Cardiac fibroblast (primary cell): ENCODE measurements at regions not wholly inside any gene's neighbourhood (a gene's known extent, or its start where the extent isn't known, plus 50 kb on each side); places are given as distances from the start of the nearest gene placed in this dataset.

Source experiments
- DNase-seq, 2 donors: peaks; one replicate each; pipeline versions ENCODE4 v3.0.0 to v3.0.0-alpha.2; 2010; ENCODE audit warnings: low read depth in 2 of 2
- H3K4me3 ChIP-seq, 2 donors: replicated peaks in 1 of 2; 1 replicate in 1 of 2; 2 replicates in 1 of 2; pipeline ENCODE4 v1.5.1; 2011; ENCODE audit warnings: low read depth in 2 of 2, low read length in 2 of 2, mild to moderate bottlenecking in 2 of 2, moderate library complexity in 1 of 2
- TF ChIP-seq, protein P1 (sequence below): IDR thresholded peaks from one replicate; pipeline ENCODE4 v1.5.1; 2011; ENCODE audit warnings: low read depth, mild to moderate bottlenecking, low read length, inconsistent platforms

DNA sequence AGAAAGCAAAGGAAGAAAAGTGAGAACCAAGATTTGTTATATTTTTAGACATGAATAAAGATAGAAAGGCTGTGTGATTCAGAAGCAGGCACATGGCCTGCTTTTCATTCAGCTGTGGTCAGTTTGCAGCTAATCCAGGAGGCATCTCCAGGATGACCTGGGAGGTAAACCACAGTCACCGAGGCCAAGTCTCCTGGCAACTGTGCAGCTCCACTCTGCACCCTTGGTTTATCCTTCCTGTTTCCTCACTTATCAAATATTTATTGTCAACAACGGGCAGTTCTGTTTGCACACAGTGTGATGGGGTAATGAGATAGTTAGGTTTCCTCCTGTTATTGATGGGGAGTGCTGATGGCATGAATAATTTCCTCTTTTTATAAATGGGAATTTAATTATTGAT lies 243.0 kb downstream of the PSAT1 start:
- peak; percentile 5 to 53 for DNase-seq
- H3K4me3 ChIP-seq: no peak overlapping the region
- TF ChIP-seq, protein P1, sequence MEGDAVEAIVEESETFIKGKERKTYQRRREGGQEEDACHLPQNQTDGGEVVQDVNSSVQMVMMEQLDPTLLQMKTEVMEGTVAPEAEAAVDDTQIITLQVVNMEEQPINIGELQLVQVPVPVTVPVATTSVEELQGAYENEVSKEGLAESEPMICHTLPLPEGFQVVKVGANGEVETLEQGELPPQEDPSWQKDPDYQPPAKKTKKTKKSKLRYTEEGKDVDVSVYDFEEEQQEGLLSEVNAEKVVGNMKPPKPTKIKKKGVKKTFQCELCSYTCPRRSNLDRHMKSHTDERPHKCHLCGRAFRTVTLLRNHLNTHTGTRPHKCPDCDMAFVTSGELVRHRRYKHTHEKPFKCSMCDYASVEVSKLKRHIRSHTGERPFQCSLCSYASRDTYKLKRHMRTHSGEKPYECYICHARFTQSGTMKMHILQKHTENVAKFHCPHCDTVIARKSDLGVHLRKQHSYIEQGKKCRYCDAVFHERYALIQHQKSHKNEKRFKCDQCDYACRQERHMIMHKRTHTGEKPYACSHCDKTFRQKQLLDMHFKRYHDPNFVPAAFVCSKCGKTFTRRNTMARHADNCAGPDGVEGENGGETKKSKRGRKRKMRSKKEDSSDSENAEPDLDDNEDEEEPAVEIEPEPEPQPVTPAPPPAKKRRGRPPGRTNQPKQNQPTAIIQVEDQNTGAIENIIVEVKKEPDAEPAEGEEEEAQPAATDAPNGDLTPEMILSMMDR: no peak

DNA sequence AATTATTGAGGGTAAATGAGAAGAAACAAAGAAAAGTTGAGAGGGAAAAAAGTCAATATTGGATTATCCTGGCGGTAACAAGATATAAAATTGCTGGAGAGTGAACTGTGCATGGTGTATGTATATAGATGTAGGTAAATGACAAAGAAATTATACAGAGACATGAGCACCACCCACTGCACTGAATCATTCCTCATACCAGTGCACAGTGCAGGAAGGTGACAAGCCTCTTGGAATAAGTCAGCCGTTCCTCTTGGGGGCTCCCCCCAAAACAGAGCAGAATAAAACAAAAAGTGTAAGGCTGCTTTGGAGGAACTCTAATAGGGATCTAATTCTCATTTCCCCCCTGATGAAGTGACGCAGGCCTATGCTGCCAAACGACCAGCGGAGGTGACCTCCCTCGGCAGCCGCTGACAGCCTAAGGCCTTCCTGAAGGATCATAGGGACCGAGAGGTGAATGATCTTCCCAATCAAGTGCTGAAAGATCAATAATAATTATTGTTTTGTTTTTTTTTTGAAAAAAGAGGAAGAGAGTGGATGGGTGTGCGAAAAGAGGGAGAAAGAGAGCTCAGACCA lies 245.0 kb downstream of the PSAT1 start:
- no peak for DNase-seq
- TF ChIP-seq, protein P1: no peak
- H3K4me3 ChIP-seq: no peak overlapping the region

DNA sequence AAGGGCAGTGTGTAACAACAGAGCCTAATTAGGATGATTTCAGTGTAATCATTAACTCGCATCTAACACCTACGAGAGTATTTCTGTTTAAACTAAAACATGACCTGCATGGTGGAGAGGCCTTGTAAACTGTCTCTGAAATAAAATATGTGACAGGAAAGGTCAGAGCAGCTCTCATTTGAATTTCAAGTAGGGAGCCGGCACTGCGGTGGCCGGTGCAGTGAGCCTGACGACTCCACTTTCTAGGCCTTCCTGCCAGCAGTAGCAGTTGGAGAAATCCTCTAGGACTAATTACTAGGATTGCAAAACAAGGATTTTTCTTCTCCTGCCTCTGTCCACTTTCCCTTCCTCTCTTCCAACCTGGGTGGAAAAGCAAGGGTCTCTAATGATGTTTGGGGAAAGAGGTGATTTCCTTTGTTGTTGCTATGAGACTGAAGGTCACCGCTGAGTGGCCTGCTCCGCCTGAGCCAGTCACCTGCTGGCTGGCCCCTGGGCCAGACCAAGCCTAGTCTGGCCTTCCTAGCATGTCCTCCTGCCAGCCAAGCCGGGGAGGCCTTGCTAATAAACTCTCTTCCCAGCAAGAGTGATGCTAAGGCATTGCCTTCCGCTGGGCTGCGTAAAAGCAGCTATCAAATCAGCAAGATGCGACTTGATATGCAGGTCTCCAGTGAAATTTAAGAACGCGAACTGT lies 245.7 kb downstream of the PSAT1 start:
- no peak for DNase-seq

DNA sequence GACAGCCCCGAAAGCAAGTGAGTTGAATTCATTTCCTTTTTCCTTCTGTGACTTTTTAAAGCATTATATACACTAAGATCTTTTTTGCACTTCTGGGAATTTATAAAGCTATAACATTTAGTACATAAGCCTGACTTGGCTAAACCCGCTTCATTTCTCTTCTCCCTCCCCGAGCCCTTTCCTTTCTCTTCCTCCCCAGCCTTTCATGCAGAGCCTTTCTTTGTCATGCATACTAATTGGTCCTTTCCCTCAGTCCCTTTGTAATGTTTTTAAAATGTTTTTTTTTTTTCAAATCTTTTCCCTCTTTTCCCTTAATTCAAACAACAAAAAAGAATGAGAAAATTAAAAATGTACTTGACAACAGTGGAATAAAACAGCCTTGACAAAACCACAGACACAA lies 246.4 kb downstream of the PSAT1 start:
- no peak for DNase-seq
- H3K4me3 ChIP-seq: no peak overlapping the region
- TF ChIP-seq, protein P1: no peak

More for the DNA sequence above, 245.7 kb downstream of the PSAT1 start:
- TF ChIP-seq, protein P1: no peak
- H3K4me3 ChIP-seq: no peak overlapping the region

DNA sequence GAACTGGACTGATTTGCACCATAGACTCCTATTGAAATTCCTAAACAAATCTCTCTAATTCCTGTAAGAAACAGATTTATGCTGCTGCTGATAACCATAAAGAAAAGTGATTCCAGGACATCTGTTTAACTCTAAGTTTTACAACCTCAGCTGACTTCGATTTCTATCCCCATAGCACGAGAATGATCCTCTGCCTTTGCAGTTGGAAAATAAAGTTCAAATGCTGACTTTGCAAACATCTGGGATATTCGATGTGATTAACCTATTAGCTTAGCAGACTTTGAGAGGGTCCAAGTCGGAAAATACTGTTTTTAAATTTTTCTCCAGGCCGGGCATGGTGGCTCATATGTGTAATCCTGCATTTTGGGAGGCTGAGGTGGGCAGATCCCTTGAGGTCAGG lies 247.3 kb downstream of the PSAT1 start:
- DNase-seq: no peak
- TF ChIP-seq, protein P1: no peak
- no peak overlapping the region for H3K4me3 ChIP-seq

DNA sequence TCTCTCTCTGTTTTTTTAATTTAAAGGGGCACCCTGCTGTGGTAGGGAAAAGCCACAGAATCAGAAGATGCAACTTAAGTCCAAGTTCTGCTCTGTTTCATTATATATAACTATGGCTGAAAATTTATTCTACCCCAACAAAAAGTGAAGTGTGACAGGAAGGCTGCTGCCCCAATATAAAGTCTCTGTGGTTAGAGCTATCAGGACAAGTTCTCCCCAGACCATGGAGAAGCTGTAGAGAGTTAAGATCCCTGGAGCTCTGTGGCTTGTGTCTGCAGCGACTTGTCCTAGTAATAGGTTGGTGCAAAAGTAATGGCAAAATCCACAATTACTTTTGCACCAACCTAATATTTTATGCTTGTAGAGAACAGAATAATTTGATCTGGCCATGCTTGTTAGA lies 250.9 kb downstream of the PSAT1 start:
- no peak overlapping the region for H3K4me3 ChIP-seq
- DNase-seq: no peak
- TF ChIP-seq, protein P1: no peak
